GM12878 (cell line): ENCODE measurements at regions not wholly inside any gene's neighbourhood (a gene's known extent, or its start where the extent isn't known, plus 50 kb on each side); places are given as distances from the start of the nearest gene placed in this dataset.

Experiments used
- ATAC-seq: fragments of 200-7000 bp; cut with Tn5 transposase; 3 replicates; pipeline ENCODE4 v1.9.1; 2020; ENCODE audit warnings: mild to moderate bottlenecking, moderate library complexity
- BruUV-seq: library from RNA; stranded (reverse); fragments of 400-500 nt; replicated peaks from 2 replicates; lab custom pipeline; 2021; lab: Mats Ljungman, UMichigan
- CTCF ChIA-PET: fragments of 300-600 bp; sonication (Branson Sonifier 250); formaldehyde crosslinking; extraction: SDS; loops from one replicate; lab custom pipeline; 2021; ENCODE audit warnings: inconsistent platforms; lab: Yijun Ruan, JAX
- POLR2A ChIA-PET: fragments of 350-600 bp; formaldehyde crosslinking; extraction: SDS; loops from one replicate; lab custom pipeline; 2021; ENCODE audit warnings: inconsistent platforms; lab: Charles Lee
- RAD21 ChIA-PET: fragments of 300-600 bp; sonication (Branson Sonifier 250); formaldehyde crosslinking; loops from one replicate; lab custom pipeline; 2023; ENCODE audit warnings: antibody characterized with exemption; ENCODE audit not compliant: unreplicated experiment; lab: Charles Lee
- SMC1A ChIA-PET: fragments of 300-600 bp; sonication (Branson Sonifier 250); formaldehyde crosslinking; loops from one replicate; lab custom pipeline; 2023; ENCODE audit not compliant: unreplicated experiment, uncharacterized antibody; lab: Charles Lee
- DNase-seq: peaks from one replicate; pipeline ENCODE4 v3.0.0-alpha.2; 2011; ENCODE audit warnings: low read depth, low spot score
- FAIRE-seq: peaks from 3 replicates; lab custom pipeline; 2011; peaks lifted over from hg19 to GRCh38; lab: Jason Lieb, UNC
- H2AFZ ChIP-seq: 2 replicates; pipeline ENCODE4 v1.6.0; 2011; ENCODE audit warnings: low read depth, low read length, control low read depth; ENCODE audit not compliant: control insufficient read depth
- H3K27ac ChIP-seq: 2 replicates; pipeline ENCODE4 v1.5.1; 2011; ENCODE audit warnings: control low read depth; ENCODE audit not compliant: control insufficient read depth, insufficient read depth
- H3K27me3 ChIP-seq, 2 experiments: replicated peaks in 1 of 2; 2 replicates each; pipeline versions ENCODE4 v1.6.0 to v1.6.1; 2011; ENCODE audit warnings: low read length in 1 of 2; ENCODE audit not compliant: control insufficient read depth in 2 of 2, insufficient read depth in 2 of 2
- H3K36me3 ChIP-seq, 2 experiments: 2 replicates each; pipeline ENCODE4 v1.5.1; 2011; ENCODE audit warnings: low read length in 1 of 2; ENCODE audit not compliant: control insufficient read depth in 2 of 2, insufficient read depth in 2 of 2
- H3K4me1 ChIP-seq: 2 replicates; pipeline ENCODE4 v1.6.1; 2011; ENCODE audit warnings: mild to moderate bottlenecking, low read length, moderate library complexity, mixed read lengths; ENCODE audit not compliant: control insufficient read depth, insufficient read depth
- H3K4me2 ChIP-seq: 2 replicates; pipeline ENCODE4 v1.6.0; 2011; ENCODE audit warnings: control low read depth; ENCODE audit not compliant: control insufficient read depth, insufficient read depth
- H3K4me3 ChIP-seq: fragments of 200-600 bp; sonication (generic); 2 replicates; pipeline ENCODE4 v1.5.1; 2016
- H3K79me2 ChIP-seq: 2 replicates; pipeline ENCODE4 v1.6.0; 2011; ENCODE audit warnings: low read length; ENCODE audit not compliant: control insufficient read depth, insufficient read depth
- H3K9ac ChIP-seq: 2 replicates; pipeline ENCODE4 v1.8.0; 2011; ENCODE audit warnings: low read length, control low read depth, mixed read lengths; ENCODE audit not compliant: control insufficient read depth, insufficient read depth
- H3K9me3 ChIP-seq: replicated peaks from 3 replicates; pipeline ENCODE4 v1.5.1; 2011; ENCODE audit warnings: mild to moderate bottlenecking, low read length; ENCODE audit not compliant: control insufficient read depth, insufficient read depth
- H4K20me1 ChIP-seq: 2 replicates; pipeline ENCODE4 v1.6.0; 2011; ENCODE audit not compliant: control insufficient read depth, insufficient read depth
- CBX3 ChIP-seq: fragments of 200-600 bp; sonication (generic); IDR thresholded peaks from 2 replicates; pipeline ENCODE4 v1.6.1; 2016; ENCODE audit warnings: low read depth, borderline replicate concordance
- ETV6 ChIP-seq, 2 experiments: fragments of 450-650 bp in 1 of 2; IDR thresholded peaks in 1 of 2; conservative IDR thresholded peaks in 1 of 2; 2 replicates each; pipeline ENCODE4 v1.6.1; 2014; ENCODE audit warnings: antibody characterized with exemption in 1 of 2, borderline replicate concordance in 1 of 2, low read depth in 1 of 2, mild to moderate bottlenecking in 1 of 2, moderate library complexity in 1 of 2
- IKZF2 ChIP-seq, 2 experiments: fragments of 450-650 bp; IDR thresholded peaks; 2 replicates each; pipeline ENCODE4 v1.6.1; 2017; ENCODE audit warnings: mild to moderate bottlenecking in 2 of 2, moderate library complexity in 2 of 2
- KAT2A ChIP-seq: conservative IDR thresholded peaks from 2 replicates; pipeline ENCODE4 v1.6.1; 2011; ENCODE audit warnings: low read depth, low read length; ENCODE audit not compliant: control insufficient read depth
- NFIC ChIP-seq: IDR thresholded peaks from 2 replicates; pipeline ENCODE4 v1.6.1; 2012; ENCODE audit warnings: low read depth, mild to moderate bottlenecking, inconsistent platforms, low read length, moderate library complexity
- RBBP5 ChIP-seq: fragments of 200-600 bp; sonication (generic); conservative IDR thresholded peaks from 2 replicates; pipeline ENCODE4 v1.6.1; 2016
- TAF1 ChIP-seq: IDR thresholded peaks from 2 replicates; pipeline ENCODE4 v1.6.1; 2011; ENCODE audit warnings: mild to moderate bottlenecking, low read depth, low read length, borderline replicate concordance
- ZNF622 ChIP-seq: fragments of 450-650 bp; IDR thresholded peaks from 2 replicates; pipeline ENCODE4 v1.6.1; 2017; ENCODE audit warnings: mild to moderate bottlenecking, inconsistent platforms
- ZZZ3 ChIP-seq: IDR thresholded peaks from 2 replicates; pipeline ENCODE4 v1.6.1; 2011; ENCODE audit warnings: low read depth; ENCODE audit not compliant: control insufficient read depth, insufficient read length
- WGBS: methylation state at CpG from one replicate; pipeline ENCODE4 v1.1.6; 2016; ENCODE audit warnings: low lambda C conversion rate; ENCODE audit not compliant: insufficient replicate concordance, insufficient coverage; ENCODE audit errors: missing lambda C conversion rate; 5-methylcytosine and 5-hydroxymethylcytosine counted together
- in situ Hi-C: fragments of 300-500 bp; cut with MboI; formaldehyde crosslinking; loops from 9 replicates; pipeline ENCODE4 v1.14.3; 2018; ENCODE audit warnings: mixed read lengths
- intact Hi-C: fragments of 100-400 bp; cut with micrococcal nuclease; formaldehyde crosslinking; loops from one replicate; pipeline ENCODE4 v1.14.2; 2022; ENCODE audit not compliant: unreplicated experiment
- TF ChIP-seq, protein P1 (sequence below): IDR thresholded peaks from 2 replicates; pipeline ENCODE4 v1.6.1; 2012; ENCODE audit warnings: improper control_type of control experiment, low read depth, low read length; ENCODE audit not compliant: insufficient replicate concordance

DNA sequence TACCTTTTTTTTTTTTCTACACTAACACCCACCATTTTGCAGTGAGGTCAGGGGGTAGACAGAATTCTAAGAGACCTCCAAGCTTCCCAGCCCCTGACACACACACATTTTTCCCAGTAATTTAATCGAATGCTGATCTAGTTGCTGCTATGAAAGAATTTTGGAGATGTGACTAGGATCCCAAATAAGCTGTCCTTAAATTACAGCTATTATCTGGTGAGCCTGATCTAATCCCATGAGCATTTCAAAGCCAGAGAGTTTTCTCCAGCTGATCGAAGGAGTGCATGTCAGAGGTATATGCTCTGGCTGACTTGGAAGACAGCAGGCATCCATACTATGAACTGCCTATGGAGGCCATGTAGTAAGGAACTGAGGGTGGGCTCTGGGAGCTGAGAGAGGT, 503.8 kb upstream of the MARCKS start:
- ATAC-seq (no peak), FAIRE-seq (no peak), DNase-seq (no peak)
- no peaks in the 10 kb centered on the region for H4K20me1 ChIP-seq
- H3K27me3 ChIP-seq = no peaks in the 10 kb centered on the region
- no peaks in the 10 kb centered on the region for H3K9me3 ChIP-seq
- no peak overlapping the region for H3K4me2 ChIP-seq
- H3K4me3 ChIP-seq = no peak overlapping the region
- ChIA-PET POLR2A (interaction anchor here (0.5 kb wide), 1 partner anchor 286 kb away, joined by 3 read pairs; no protein-coding TSS in a partner anchor), RAD21 (no interaction called here), CTCF (interaction anchor here (1.0 to 2.8 kb wide), 3 partner anchors 9 to 46 kb away, joined by 3 to 8 read pairs (median 3); no protein-coding TSS in a partner anchor), SMC1A (interaction anchor here (0.9 kb wide), 1 partner anchor 32 kb away, joined by 3 read pairs; no protein-coding TSS in a partner anchor)
- H3K79me2 ChIP-seq = no peaks in the 10 kb centered on the region
- no TSS peak for BruUV-seq
- no peak overlapping the region for H3K9ac ChIP-seq
- no peaks in the 10 kb centered on the region for H3K4me1 ChIP-seq
- no peak overlapping the region for H2AFZ ChIP-seq
- H3K27ac ChIP-seq = no peak overlapping the region
- 34% methylated on average over 2 of the region's 2 CpGs for WGBS
- in situ Hi-C loops = no loop called here
- intact Hi-C loops = no loop called here
- no peak for TF ChIP-seq CBX3
- TF ChIP-seq ETV6 (conservative IDR thresholded peaks at IDR 0.05 in 1 of 2, IDR thresholded peaks at IDR 0.05 in 1 of 2; ENCODE audit: borderline replicate concordance in 1 of 2, low read depth in 1 of 2) = no peak
- no peak for TF ChIP-seq KAT2A
- TF ChIP-seq ZNF622 = no peak
- TF ChIP-seq, protein P1, sequence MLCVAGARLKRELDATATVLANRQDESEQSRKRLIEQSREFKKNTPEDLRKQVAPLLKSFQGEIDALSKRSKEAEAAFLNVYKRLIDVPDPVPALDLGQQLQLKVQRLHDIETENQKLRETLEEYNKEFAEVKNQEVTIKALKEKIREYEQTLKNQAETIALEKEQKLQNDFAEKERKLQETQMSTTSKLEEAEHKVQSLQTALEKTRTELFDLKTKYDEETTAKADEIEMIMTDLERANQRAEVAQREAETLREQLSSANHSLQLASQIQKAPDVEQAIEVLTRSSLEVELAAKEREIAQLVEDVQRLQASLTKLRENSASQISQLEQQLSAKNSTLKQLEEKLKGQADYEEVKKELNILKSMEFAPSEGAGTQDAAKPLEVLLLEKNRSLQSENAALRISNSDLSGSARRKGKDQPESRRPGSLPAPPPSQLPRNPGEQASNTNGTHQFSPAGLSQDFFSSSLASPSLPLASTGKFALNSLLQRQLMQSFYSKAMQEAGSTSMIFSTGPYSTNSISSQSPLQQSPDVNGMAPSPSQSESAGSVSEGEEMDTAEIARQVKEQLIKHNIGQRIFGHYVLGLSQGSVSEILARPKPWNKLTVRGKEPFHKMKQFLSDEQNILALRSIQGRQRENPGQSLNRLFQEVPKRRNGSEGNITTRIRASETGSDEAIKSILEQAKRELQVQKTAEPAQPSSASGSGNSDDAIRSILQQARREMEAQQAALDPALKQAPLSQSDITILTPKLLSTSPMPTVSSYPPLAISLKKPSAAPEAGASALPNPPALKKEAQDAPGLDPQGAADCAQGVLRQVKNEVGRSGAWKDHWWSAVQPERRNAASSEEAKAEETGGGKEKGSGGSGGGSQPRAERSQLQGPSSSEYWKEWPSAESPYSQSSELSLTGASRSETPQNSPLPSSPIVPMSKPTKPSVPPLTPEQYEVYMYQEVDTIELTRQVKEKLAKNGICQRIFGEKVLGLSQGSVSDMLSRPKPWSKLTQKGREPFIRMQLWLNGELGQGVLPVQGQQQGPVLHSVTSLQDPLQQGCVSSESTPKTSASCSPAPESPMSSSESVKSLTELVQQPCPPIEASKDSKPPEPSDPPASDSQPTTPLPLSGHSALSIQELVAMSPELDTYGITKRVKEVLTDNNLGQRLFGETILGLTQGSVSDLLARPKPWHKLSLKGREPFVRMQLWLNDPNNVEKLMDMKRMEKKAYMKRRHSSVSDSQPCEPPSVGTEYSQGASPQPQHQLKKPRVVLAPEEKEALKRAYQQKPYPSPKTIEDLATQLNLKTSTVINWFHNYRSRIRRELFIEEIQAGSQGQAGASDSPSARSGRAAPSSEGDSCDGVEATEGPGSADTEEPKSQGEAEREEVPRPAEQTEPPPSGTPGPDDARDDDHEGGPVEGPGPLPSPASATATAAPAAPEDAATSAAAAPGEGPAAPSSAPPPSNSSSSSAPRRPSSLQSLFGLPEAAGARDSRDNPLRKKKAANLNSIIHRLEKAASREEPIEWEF = no peak
- no peak for TF ChIP-seq NFIC
- no peak for TF ChIP-seq RBBP5
- no peak for TF ChIP-seq TAF1
- TF ChIP-seq IKZF2 (IDR thresholded peaks at IDR 0.05) = no peak
- TF ChIP-seq ZZZ3 = no peak
- no peaks in the 10 kb centered on the region for H3K36me3 ChIP-seq
